Panc1 (cell line): ENCODE measurements at regions not wholly inside any gene's neighbourhood (a gene's known extent, or its start where the extent isn't known, plus 50 kb on each side); places are given as distances from the start of the nearest gene placed in this dataset.

Source experiments
- ATAC-seq: fragments of 200-7000 bp; cut with Tn5 transposase; 2 replicates; pipeline ENCODE4 v1.9.1; 2020; ENCODE audit warnings: mild to moderate bottlenecking, moderate library complexity
- BruUV-seq: library from RNA; stranded (reverse); fragments of 400-500 nt; replicated peaks from 2 replicates; lab custom pipeline; 2021; lab: Mats Ljungman, UMichigan
- CTCF ChIA-PET: fragments of 300-600 bp; sonication (Branson Sonifier 250); formaldehyde crosslinking; loops from one replicate; lab custom pipeline; 2022; ENCODE audit warnings: antibody characterized with exemption; lab: Charles Lee
- POLR2A ChIA-PET: fragments of 300-600 bp; sonication (Branson Sonifier 250); formaldehyde crosslinking; loops from one replicate; lab custom pipeline; 2022; ENCODE audit warnings: antibody characterized with exemption; lab: Charles Lee
- DNase-seq: peaks from one replicate; pipeline ENCODE4 v3.0.0-alpha.2; 2010; ENCODE audit warnings: low read depth, low spot score
- H3K27ac ChIP-seq: 2 replicates; pipeline ENCODE4 v1.5.1; 2011; ENCODE audit warnings: mild to moderate bottlenecking, low read length, inconsistent platforms
- H3K27me3 ChIP-seq: fragments of 200-500 bp; sonication (Bioruptor generic); 2 replicates; pipeline ENCODE4 v1.6.0; 2014; ENCODE audit warnings: low read length, inconsistent platforms; ENCODE audit not compliant: control insufficient read depth, insufficient read depth
- H3K36me3 ChIP-seq: fragments of 200-500 bp; sonication (Bioruptor generic); 2 replicates; pipeline ENCODE4 v1.5.1; 2014; ENCODE audit warnings: inconsistent platforms, mild to moderate bottlenecking, low read length, moderate library complexity; ENCODE audit not compliant: control insufficient read depth, insufficient read depth
- H3K4me1 ChIP-seq: 2 replicates; pipeline ENCODE4 v1.5.1; 2011; ENCODE audit warnings: inconsistent platforms, mild to moderate bottlenecking, low read length, moderate library complexity; ENCODE audit not compliant: control insufficient read depth, insufficient read depth
- H3K4me3 ChIP-seq, 2 experiments: 2 replicates each; pipeline ENCODE4 v1.5.1; 2011 to 2012; ENCODE audit warnings: low read depth in 2 of 2, low read length in 2 of 2, mild to moderate bottlenecking in 2 of 2, inconsistent platforms in 1 of 2, moderate library complexity in 1 of 2
- H3K9me3 ChIP-seq: fragments of 200-500 bp; sonication (Bioruptor generic); 2 replicates; pipeline ENCODE4 v1.5.1; 2014; ENCODE audit warnings: low read depth, mild to moderate bottlenecking, inconsistent platforms, low read length, moderate library complexity; ENCODE audit not compliant: control insufficient read depth, insufficient read depth
- CTCF ChIP-seq: fragments of 450-650 bp; IDR thresholded peaks from 2 replicates; pipeline ENCODE4 v1.5.1; 2017; ENCODE audit warnings: mild to moderate bottlenecking
- POLR2AphosphoS5 ChIP-seq: IDR thresholded peaks from 2 replicates; pipeline ENCODE4 v1.6.1; 2012; ENCODE audit warnings: mild to moderate bottlenecking, low read depth, low read length, moderate library complexity
- REST ChIP-seq, 2 experiments: IDR thresholded peaks; 2 replicates each; pipeline ENCODE4 v1.6.1; 2011 to 2012; ENCODE audit warnings: low read depth in 2 of 2, control low read depth in 1 of 2, low read length in 1 of 2, mild to moderate bottlenecking in 1 of 2, moderate library complexity in 1 of 2; ENCODE audit not compliant: insufficient read depth in 1 of 2
- SIN3A ChIP-seq: IDR thresholded peaks from 2 replicates; pipeline ENCODE4 v1.6.1; 2012; ENCODE audit warnings: low read depth, mild to moderate bottlenecking, low read length, moderate library complexity, borderline replicate concordance; ENCODE audit not compliant: insufficient read depth
- TCF7L2 ChIP-seq: IDR thresholded peaks from 2 replicates; pipeline ENCODE4 v1.6.1; 2011; ENCODE audit warnings: mild to moderate bottlenecking, low read depth, low read length, inconsistent platforms
- in situ Hi-C: cut with HindIII; loops from 2 replicates; pipeline ENCODE4 v1.10.0; 2016; ENCODE audit warnings: low sequenced_read_pairs, low pct_unique_long_range_greater_than_20kb
- intact Hi-C: fragments of 100-400 bp; cut with micrococcal nuclease; formaldehyde crosslinking; loops from one replicate; pipeline ENCODE4 v1.10.0; 2022; ENCODE audit not compliant: unreplicated experiment

- POLR2A ChIA-PET = no interaction called here
- ATAC-seq (no peak), DNase-seq (no peak)
- CTCF ChIA-PET = no interaction called here
- Histone ChIP-seq H3K27ac (no peak overlapping the region), H3K4me1 (no peaks in the 10 kb centered on the region), H3K36me3 (no peaks in the 10 kb centered on the region), H3K9me3 (no peaks in the 10 kb centered on the region), H3K27me3 (no peaks in the 10 kb centered on the region), H3K4me3 (no peak overlapping the region)
- intact Hi-C loops = no loop called here
- in situ Hi-C loops = no loop called here
- BruUV-seq = no TSS peak
- no peak for TF ChIP-seq SIN3A
- no peak for TF ChIP-seq REST (IDR thresholded peaks at IDR 0.05; ENCODE audit: insufficient read depth in 1 of 2, low read depth in 2 of 2, low read length in 1 of 2)
Observed at GRCh38 chr7:19948160-19948559, 174.7 kb upstream of the TMEM196 start.

- Histone ChIP-seq H3K9me3 (no peaks in the 10 kb centered on the region), H3K4me3 (no peak overlapping the region), H3K4me1 (no peaks in the 10 kb centered on the region), H3K27me3 (no peaks in the 10 kb centered on the region), H3K36me3 (no peaks in the 10 kb centered on the region), H3K27ac (no peak overlapping the region)
- intact Hi-C loops (no loop called here), in situ Hi-C loops (no loop called here)
- ATAC-seq = no peak
- ChIA-PET CTCF (no interaction called here), POLR2A (no interaction called here)
- BruUV-seq = no TSS peak
- TF ChIP-seq POLR2AphosphoS5 (no peak), SIN3A (no peak)
- no peak for DNase-seq
Observed at GRCh38 chr7:19944363-19945120, 171.1 kb upstream of the TMEM196 start.

- in situ Hi-C loops (no loop called here), intact Hi-C loops (no loop called here)
- H3K9me3 ChIP-seq = no peaks in the 10 kb centered on the region; the same call in 1 of the 2 replicates
- no peak overlapping the region for H3K4me3 ChIP-seq
- TF ChIP-seq POLR2AphosphoS5 (no peak), REST (IDR thresholded peaks at IDR 0.05; ENCODE audit: insufficient read depth in 1 of 2, low read depth in 2 of 2, low read length in 1 of 2) (no peak), SIN3A (no peak), CTCF (no peak), TCF7L2 (no peak)
- ATAC-seq = no peak
- CTCF ChIA-PET = no interaction called here
- no peak for DNase-seq
- no TSS peak for BruUV-seq
- H3K27me3 ChIP-seq = no peaks in the 10 kb centered on the region
- no peak overlapping the region for H3K27ac ChIP-seq
- POLR2A ChIA-PET = no interaction called here
- H3K4me1 ChIP-seq = no peaks in the 10 kb centered on the region
- H3K36me3 ChIP-seq = no peaks in the 10 kb centered on the region
Observed at GRCh38 chr7:19939746-19940145, 166.3 kb upstream of the TMEM196 start.
